GM12878 (cell line): ENCODE measurements at regions not wholly inside any gene's neighbourhood (a gene's known extent, or its start where the extent isn't known, plus 50 kb on each side); places are given as distances from the start of the nearest gene placed in this dataset.

Experiments used
- ATAC-seq: fragments of 200-7000 bp; cut with Tn5 transposase; 3 replicates; pipeline ENCODE4 v1.9.1; 2020; ENCODE audit warnings: mild to moderate bottlenecking, moderate library complexity
- BruUV-seq: library from RNA; stranded (reverse); fragments of 400-500 nt; replicated peaks from 2 replicates; lab custom pipeline; 2021; lab: Mats Ljungman, UMichigan
- CTCF ChIA-PET: fragments of 300-600 bp; sonication (Branson Sonifier 250); formaldehyde crosslinking; extraction: SDS; loops from one replicate; lab custom pipeline; 2021; ENCODE audit warnings: inconsistent platforms; lab: Yijun Ruan, JAX
- POLR2A ChIA-PET: fragments of 350-600 bp; formaldehyde crosslinking; extraction: SDS; loops from one replicate; lab custom pipeline; 2021; ENCODE audit warnings: inconsistent platforms; lab: Charles Lee
- RAD21 ChIA-PET: fragments of 300-600 bp; sonication (Branson Sonifier 250); formaldehyde crosslinking; loops from one replicate; lab custom pipeline; 2023; ENCODE audit warnings: antibody characterized with exemption; ENCODE audit not compliant: unreplicated experiment; lab: Charles Lee
- SMC1A ChIA-PET: fragments of 300-600 bp; sonication (Branson Sonifier 250); formaldehyde crosslinking; loops from one replicate; lab custom pipeline; 2023; ENCODE audit not compliant: unreplicated experiment, uncharacterized antibody; lab: Charles Lee
- DNase-seq: peaks from one replicate; pipeline ENCODE4 v3.0.0-alpha.2; 2011; ENCODE audit warnings: low read depth, low spot score
- FAIRE-seq: peaks from 3 replicates; lab custom pipeline; 2011; peaks lifted over from hg19 to GRCh38; lab: Jason Lieb, UNC
- H2AFZ ChIP-seq: 2 replicates; pipeline ENCODE4 v1.6.0; 2011; ENCODE audit warnings: low read depth, low read length, control low read depth; ENCODE audit not compliant: control insufficient read depth
- H3K27ac ChIP-seq: 2 replicates; pipeline ENCODE4 v1.5.1; 2011; ENCODE audit warnings: control low read depth; ENCODE audit not compliant: control insufficient read depth, insufficient read depth
- H3K27me3 ChIP-seq, 2 experiments: replicated peaks in 1 of 2; 2 replicates each; pipeline versions ENCODE4 v1.6.0 to v1.6.1; 2011; ENCODE audit warnings: low read length in 1 of 2; ENCODE audit not compliant: control insufficient read depth in 2 of 2, insufficient read depth in 2 of 2
- H3K36me3 ChIP-seq, 2 experiments: 2 replicates each; pipeline ENCODE4 v1.5.1; 2011; ENCODE audit warnings: low read length in 1 of 2; ENCODE audit not compliant: control insufficient read depth in 2 of 2, insufficient read depth in 2 of 2
- H3K4me1 ChIP-seq: 2 replicates; pipeline ENCODE4 v1.6.1; 2011; ENCODE audit warnings: mild to moderate bottlenecking, low read length, moderate library complexity, mixed read lengths; ENCODE audit not compliant: control insufficient read depth, insufficient read depth
- H3K4me2 ChIP-seq: 2 replicates; pipeline ENCODE4 v1.6.0; 2011; ENCODE audit warnings: control low read depth; ENCODE audit not compliant: control insufficient read depth, insufficient read depth
- H3K4me3 ChIP-seq: fragments of 200-600 bp; sonication (generic); 2 replicates; pipeline ENCODE4 v1.5.1; 2016
- H3K79me2 ChIP-seq: 2 replicates; pipeline ENCODE4 v1.6.0; 2011; ENCODE audit warnings: low read length; ENCODE audit not compliant: control insufficient read depth, insufficient read depth
- H3K9ac ChIP-seq: 2 replicates; pipeline ENCODE4 v1.8.0; 2011; ENCODE audit warnings: low read length, control low read depth, mixed read lengths; ENCODE audit not compliant: control insufficient read depth, insufficient read depth
- H3K9me3 ChIP-seq: replicated peaks from 3 replicates; pipeline ENCODE4 v1.5.1; 2011; ENCODE audit warnings: mild to moderate bottlenecking, low read length; ENCODE audit not compliant: control insufficient read depth, insufficient read depth
- H4K20me1 ChIP-seq: 2 replicates; pipeline ENCODE4 v1.6.0; 2011; ENCODE audit not compliant: control insufficient read depth, insufficient read depth
- ETV6 ChIP-seq, 2 experiments: fragments of 450-650 bp in 1 of 2; IDR thresholded peaks in 1 of 2; conservative IDR thresholded peaks in 1 of 2; 2 replicates each; pipeline ENCODE4 v1.6.1; 2014; ENCODE audit warnings: antibody characterized with exemption in 1 of 2, borderline replicate concordance in 1 of 2, low read depth in 1 of 2, mild to moderate bottlenecking in 1 of 2, moderate library complexity in 1 of 2
- SIN3A ChIP-seq: IDR thresholded peaks from 2 replicates; pipeline ENCODE4 v1.6.1; 2012; ENCODE audit warnings: low read depth, low read length, improper control_type of control experiment
- WGBS: methylation state at CpG from one replicate; pipeline ENCODE4 v1.1.6; 2016; ENCODE audit warnings: low lambda C conversion rate; ENCODE audit not compliant: insufficient replicate concordance, insufficient coverage; ENCODE audit errors: missing lambda C conversion rate; 5-methylcytosine and 5-hydroxymethylcytosine counted together
- in situ Hi-C: fragments of 300-500 bp; cut with MboI; formaldehyde crosslinking; loops from 9 replicates; pipeline ENCODE4 v1.14.3; 2018; ENCODE audit warnings: mixed read lengths
- intact Hi-C: fragments of 100-400 bp; cut with micrococcal nuclease; formaldehyde crosslinking; loops from one replicate; pipeline ENCODE4 v1.14.2; 2022; ENCODE audit not compliant: unreplicated experiment
- TF ChIP-seq, protein P1 (sequence below): IDR thresholded peaks from 2 replicates; pipeline ENCODE4 v1.6.1; 2012; ENCODE audit warnings: improper control_type of control experiment, low read depth, low read length; ENCODE audit not compliant: insufficient replicate concordance

DNA sequence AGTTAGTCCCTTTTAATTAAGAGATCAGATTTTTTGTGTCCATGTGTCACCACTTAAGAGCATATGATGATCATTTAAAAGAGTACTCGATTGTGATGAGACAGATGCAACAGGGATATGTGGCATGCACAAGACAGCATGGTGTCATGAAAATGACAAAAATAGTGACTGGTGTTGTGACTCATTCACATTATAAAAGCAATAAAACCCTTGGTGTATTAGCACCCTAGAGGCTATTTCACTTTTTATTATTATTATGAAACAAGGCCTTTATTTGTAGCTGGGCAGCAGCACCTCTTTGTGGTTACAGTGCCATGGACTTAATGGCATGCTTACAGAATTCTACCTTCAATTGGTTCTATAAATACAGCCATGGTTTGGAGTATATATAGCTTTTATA, 1296.0 kb upstream of the ZEB2 start:
- no peaks in the 10 kb centered on the region for H3K79me2 ChIP-seq
- POLR2A ChIA-PET: no interaction called here

More for the DNA sequence above, 1296.0 kb upstream of the ZEB2 start:
- intact Hi-C loops: no loop called here
- no peak overlapping the region for H3K4me2 ChIP-seq
- no peaks in the 10 kb centered on the region for H3K4me1 ChIP-seq
- H3K27ac ChIP-seq: no peak overlapping the region
- no peak overlapping the region for H3K9ac ChIP-seq
- FAIRE-seq (no peak), DNase-seq (no peak), ATAC-seq (no peak)
- no peak overlapping the region for H3K4me3 ChIP-seq
- no peaks in the 10 kb centered on the region for H4K20me1 ChIP-seq
- H3K27me3 ChIP-seq: no peaks in the 10 kb centered on the region
- H3K36me3 ChIP-seq: no peaks in the 10 kb centered on the region
- SMC1A ChIA-PET: interaction anchor here (0.9 kb wide), 1 partner anchor 38 kb away, joined by 3 read pairs; no protein-coding TSS in a partner anchor
- CTCF ChIA-PET: no interaction called here
- TF ChIP-seq SIN3A (no peak), ETV6 (conservative IDR thresholded peaks at IDR 0.05 in 1 of 2, IDR thresholded peaks at IDR 0.05 in 1 of 2; ENCODE audit: borderline replicate concordance in 1 of 2, low read depth in 1 of 2) (no peak)
- TF ChIP-seq, protein P1, sequence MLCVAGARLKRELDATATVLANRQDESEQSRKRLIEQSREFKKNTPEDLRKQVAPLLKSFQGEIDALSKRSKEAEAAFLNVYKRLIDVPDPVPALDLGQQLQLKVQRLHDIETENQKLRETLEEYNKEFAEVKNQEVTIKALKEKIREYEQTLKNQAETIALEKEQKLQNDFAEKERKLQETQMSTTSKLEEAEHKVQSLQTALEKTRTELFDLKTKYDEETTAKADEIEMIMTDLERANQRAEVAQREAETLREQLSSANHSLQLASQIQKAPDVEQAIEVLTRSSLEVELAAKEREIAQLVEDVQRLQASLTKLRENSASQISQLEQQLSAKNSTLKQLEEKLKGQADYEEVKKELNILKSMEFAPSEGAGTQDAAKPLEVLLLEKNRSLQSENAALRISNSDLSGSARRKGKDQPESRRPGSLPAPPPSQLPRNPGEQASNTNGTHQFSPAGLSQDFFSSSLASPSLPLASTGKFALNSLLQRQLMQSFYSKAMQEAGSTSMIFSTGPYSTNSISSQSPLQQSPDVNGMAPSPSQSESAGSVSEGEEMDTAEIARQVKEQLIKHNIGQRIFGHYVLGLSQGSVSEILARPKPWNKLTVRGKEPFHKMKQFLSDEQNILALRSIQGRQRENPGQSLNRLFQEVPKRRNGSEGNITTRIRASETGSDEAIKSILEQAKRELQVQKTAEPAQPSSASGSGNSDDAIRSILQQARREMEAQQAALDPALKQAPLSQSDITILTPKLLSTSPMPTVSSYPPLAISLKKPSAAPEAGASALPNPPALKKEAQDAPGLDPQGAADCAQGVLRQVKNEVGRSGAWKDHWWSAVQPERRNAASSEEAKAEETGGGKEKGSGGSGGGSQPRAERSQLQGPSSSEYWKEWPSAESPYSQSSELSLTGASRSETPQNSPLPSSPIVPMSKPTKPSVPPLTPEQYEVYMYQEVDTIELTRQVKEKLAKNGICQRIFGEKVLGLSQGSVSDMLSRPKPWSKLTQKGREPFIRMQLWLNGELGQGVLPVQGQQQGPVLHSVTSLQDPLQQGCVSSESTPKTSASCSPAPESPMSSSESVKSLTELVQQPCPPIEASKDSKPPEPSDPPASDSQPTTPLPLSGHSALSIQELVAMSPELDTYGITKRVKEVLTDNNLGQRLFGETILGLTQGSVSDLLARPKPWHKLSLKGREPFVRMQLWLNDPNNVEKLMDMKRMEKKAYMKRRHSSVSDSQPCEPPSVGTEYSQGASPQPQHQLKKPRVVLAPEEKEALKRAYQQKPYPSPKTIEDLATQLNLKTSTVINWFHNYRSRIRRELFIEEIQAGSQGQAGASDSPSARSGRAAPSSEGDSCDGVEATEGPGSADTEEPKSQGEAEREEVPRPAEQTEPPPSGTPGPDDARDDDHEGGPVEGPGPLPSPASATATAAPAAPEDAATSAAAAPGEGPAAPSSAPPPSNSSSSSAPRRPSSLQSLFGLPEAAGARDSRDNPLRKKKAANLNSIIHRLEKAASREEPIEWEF: no peak
- no peak overlapping the region for H2AFZ ChIP-seq
- 4% methylated on average over 1 of the region's 1 CpG for WGBS
- BruUV-seq: no TSS peak
- H3K9me3 ChIP-seq: no peaks in the 10 kb centered on the region
- in situ Hi-C loops: no loop called here
- RAD21 ChIA-PET: no interaction called here
